H1 (cell line): ENCODE measurements at regions not wholly inside any gene's neighbourhood (a gene's known extent, or its start where the extent isn't known, plus 50 kb on each side); places are given as distances from the start of the nearest gene placed in this dataset.

Source experiments
- YY1 ChIP-seq: IDR thresholded peaks from 2 replicates; pipeline ENCODE4 v1.6.1; 2011; ENCODE audit warnings: low read depth, mild to moderate bottlenecking, low read length
- TF ChIP-seq, protein P1 (sequence below): fragments of 300-600 bp; sonication (generic); IDR thresholded peaks from 2 replicates; pipeline ENCODE4 v1.7.1; 2012; ENCODE audit warnings: low read length, moderate library complexity, mild to moderate bottlenecking, inconsistent platforms; ENCODE audit not compliant: insufficient replicate concordance

DNA sequence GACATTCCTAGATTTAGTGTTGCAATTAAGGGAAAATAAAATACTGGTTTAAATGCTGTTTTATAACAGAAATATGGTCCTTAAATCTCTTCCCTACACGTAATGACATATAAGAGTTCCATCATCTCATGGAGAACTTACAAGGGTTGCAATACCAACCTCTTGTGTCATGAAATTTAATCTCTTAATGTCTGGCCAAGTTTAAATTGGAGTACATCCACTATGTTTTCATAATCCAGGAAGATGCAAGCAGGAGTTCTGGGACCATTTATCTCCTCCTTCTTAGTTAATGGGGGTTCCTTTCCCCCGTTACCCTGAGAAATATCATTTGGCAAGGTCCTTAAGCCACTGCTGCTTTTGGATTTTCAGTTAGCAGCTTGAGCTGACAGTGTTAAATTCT is 126.0 kb upstream of the ACVR2A start (continued):
- TF ChIP-seq, protein P1, sequence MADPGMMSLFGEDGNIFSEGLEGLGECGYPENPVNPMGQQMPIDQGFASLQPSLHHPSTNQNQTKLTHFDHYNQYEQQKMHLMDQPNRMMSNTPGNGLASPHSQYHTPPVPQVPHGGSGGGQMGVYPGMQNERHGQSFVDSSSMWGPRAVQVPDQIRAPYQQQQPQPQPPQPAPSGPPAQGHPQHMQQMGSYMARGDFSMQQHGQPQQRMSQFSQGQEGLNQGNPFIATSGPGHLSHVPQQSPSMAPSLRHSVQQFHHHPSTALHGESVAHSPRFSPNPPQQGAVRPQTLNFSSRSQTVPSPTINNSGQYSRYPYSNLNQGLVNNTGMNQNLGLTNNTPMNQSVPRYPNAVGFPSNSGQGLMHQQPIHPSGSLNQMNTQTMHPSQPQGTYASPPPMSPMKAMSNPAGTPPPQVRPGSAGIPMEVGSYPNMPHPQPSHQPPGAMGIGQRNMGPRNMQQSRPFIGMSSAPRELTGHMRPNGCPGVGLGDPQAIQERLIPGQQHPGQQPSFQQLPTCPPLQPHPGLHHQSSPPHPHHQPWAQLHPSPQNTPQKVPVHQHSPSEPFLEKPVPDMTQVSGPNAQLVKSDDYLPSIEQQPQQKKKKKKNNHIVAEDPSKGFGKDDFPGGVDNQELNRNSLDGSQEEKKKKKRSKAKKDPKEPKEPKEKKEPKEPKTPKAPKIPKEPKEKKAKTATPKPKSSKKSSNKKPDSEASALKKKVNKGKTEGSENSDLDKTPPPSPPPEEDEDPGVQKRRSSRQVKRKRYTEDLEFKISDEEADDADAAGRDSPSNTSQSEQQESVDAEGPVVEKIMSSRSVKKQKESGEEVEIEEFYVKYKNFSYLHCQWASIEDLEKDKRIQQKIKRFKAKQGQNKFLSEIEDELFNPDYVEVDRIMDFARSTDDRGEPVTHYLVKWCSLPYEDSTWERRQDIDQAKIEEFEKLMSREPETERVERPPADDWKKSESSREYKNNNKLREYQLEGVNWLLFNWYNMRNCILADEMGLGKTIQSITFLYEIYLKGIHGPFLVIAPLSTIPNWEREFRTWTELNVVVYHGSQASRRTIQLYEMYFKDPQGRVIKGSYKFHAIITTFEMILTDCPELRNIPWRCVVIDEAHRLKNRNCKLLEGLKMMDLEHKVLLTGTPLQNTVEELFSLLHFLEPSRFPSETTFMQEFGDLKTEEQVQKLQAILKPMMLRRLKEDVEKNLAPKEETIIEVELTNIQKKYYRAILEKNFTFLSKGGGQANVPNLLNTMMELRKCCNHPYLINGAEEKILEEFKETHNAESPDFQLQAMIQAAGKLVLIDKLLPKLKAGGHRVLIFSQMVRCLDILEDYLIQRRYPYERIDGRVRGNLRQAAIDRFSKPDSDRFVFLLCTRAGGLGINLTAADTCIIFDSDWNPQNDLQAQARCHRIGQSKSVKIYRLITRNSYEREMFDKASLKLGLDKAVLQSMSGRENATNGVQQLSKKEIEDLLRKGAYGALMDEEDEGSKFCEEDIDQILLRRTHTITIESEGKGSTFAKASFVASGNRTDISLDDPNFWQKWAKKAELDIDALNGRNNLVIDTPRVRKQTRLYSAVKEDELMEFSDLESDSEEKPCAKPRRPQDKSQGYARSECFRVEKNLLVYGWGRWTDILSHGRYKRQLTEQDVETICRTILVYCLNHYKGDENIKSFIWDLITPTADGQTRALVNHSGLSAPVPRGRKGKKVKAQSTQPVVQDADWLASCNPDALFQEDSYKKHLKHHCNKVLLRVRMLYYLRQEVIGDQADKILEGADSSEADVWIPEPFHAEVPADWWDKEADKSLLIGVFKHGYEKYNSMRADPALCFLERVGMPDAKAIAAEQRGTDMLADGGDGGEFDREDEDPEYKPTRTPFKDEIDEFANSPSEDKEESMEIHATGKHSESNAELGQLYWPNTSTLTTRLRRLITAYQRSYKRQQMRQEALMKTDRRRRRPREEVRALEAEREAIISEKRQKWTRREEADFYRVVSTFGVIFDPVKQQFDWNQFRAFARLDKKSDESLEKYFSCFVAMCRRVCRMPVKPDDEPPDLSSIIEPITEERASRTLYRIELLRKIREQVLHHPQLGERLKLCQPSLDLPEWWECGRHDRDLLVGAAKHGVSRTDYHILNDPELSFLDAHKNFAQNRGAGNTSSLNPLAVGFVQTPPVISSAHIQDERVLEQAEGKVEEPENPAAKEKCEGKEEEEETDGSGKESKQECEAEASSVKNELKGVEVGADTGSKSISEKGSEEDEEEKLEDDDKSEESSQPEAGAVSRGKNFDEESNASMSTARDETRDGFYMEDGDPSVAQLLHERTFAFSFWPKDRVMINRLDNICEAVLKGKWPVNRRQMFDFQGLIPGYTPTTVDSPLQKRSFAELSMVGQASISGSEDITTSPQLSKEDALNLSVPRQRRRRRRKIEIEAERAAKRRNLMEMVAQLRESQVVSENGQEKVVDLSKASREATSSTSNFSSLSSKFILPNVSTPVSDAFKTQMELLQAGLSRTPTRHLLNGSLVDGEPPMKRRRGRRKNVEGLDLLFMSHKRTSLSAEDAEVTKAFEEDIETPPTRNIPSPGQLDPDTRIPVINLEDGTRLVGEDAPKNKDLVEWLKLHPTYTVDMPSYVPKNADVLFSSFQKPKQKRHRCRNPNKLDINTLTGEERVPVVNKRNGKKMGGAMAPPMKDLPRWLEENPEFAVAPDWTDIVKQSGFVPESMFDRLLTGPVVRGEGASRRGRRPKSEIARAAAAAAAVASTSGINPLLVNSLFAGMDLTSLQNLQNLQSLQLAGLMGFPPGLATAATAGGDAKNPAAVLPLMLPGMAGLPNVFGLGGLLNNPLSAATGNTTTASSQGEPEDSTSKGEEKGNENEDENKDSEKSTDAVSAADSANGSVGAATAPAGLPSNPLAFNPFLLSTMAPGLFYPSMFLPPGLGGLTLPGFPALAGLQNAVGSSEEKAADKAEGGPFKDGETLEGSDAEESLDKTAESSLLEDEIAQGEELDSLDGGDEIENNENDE, result no peak
- TF ChIP-seq YY1, result no peak
